Right lobe of liver (tissue), 4 donors: ENCODE measurements at regions not wholly inside any gene's neighbourhood (a gene's known extent, or its start where the extent isn't known, plus 50 kb on each side); places are given as distances from the start of the nearest gene placed in this dataset.

Experiments
- CTCF ChIP-seq, 4 donors: fragments of 200-600 bp in 3 of 4; fragments of 450-650 bp in 1 of 4; IDR thresholded peaks; one replicate each; pipeline versions ENCODE4 v1.5.1 to v1.8.0; 2016 to 2022; ENCODE audit warnings: antibody characterized with exemption in 4 of 4, mild to moderate bottlenecking in 2 of 4
- POLR2A ChIP-seq: fragments of 450-650 bp; IDR thresholded peaks from one replicate; pipeline ENCODE4 v1.6.1; 2017; ENCODE audit warnings: antibody characterized with exemption, mild to moderate bottlenecking
- donor health status: DM: no; HTN: no; CAD: no.
- donor health status: DM: no; HTN: no; CAD: no.
- donor health status: DM: no; HTN: yes; CAD: no.

GRCh38 chr2:66050392-66050791 lies 384.5 kb upstream of the MEIS1 start:
- TF ChIP-seq CTCF (IDR thresholded peaks at IDR 0.05) (peak in 1 of 4 donors; percentile 32), POLR2A (no peak)
